ENCODE measurements at regions not wholly inside any gene's neighbourhood (a gene's known extent, or its start where the extent isn't known, plus 50 kb on each side); places are given as distances from the start of the nearest gene placed in this dataset.

- no peak for ATAC-seq
- intact Hi-C loops (cut with DNase I) = no loop called here
- DNase-seq (ENCODE audit: missing footprints) = no peak
These were observed 654.2 kb upstream of the PKDCC start for GRCh38 chr2:41393621-41394020.

GRCh38 chr2:41394541-41394940 lies 653.3 kb upstream of the PKDCC start:
- intact Hi-C loops (cut with DNase I) = no loop called here
- ATAC-seq = no peak
- no peak for DNase-seq (ENCODE audit: missing footprints)

GRCh38 chr2:41395692-41396091 lies 652.1 kb upstream of the PKDCC start:
- DNase-seq (ENCODE audit: missing footprints) (no peak), ATAC-seq (no peak)
- intact Hi-C loops (cut with DNase I) = no loop called here

GRCh38 chr2:41399437-41400087 lies 648.3 kb upstream of the PKDCC start:
- intact Hi-C loops (cut with DNase I) = no loop called here
- no peak for ATAC-seq

GRCh38 chr2:41400088-41400665 lies 647.6 kb upstream of the PKDCC start:
- intact Hi-C loops (cut with DNase I) = no loop called here
- ATAC-seq (no peak), DNase-seq (ENCODE audit: missing footprints) (peak; percentile 32)

More at GRCh38 chr2:41399437-41400087, 648.3 kb upstream of the PKDCC start:
- DNase-seq (ENCODE audit: missing footprints) = no peak

- ATAC-seq = no peak
- intact Hi-C loops (cut with DNase I) = loop anchor here (5.0 kb wide), 1 partner anchor 377 kb away; no protein-coding TSS in a partner anchor
- DNase-seq (ENCODE audit: missing footprints) = no peak
These were observed 642.4 kb upstream of the PKDCC start for GRCh38 chr2:41405441-41405840.

- intact Hi-C loops (cut with DNase I) = loop anchor here (5.0 kb wide), 1 partner anchor 373 kb away; no protein-coding TSS in a partner anchor
- DNase-seq (ENCODE audit: missing footprints) = no peak
- ATAC-seq = no peak
These were observed 638.5 kb upstream of the PKDCC start for GRCh38 chr2:41409328-41409727.

GRCh38 chr2:41410011-41410410 lies 637.8 kb upstream of the PKDCC start:
- DNase-seq (ENCODE audit: missing footprints) (no peak), ATAC-seq (no peak)
- intact Hi-C loops (cut with DNase I) = loop anchor here (10.0 kb wide), 1 partner anchor 75 kb away; no protein-coding TSS in a partner anchor

GRCh38 chr2:41413813-41414485 lies 633.9 kb upstream of the PKDCC start:
- intact Hi-C loops (cut with DNase I) = loop anchor here (1.0 to 10.0 kb wide), 2 partner anchors 71 to 284 kb away; no protein-coding TSS in a partner anchor
- ATAC-seq (no peak), DNase-seq (ENCODE audit: missing footprints) (no peak)

- no peak for DNase-seq (ENCODE audit: missing footprints)
- intact Hi-C loops (cut with DNase I) = loop anchor here (1.0 to 10.0 kb wide), 2 partner anchors 70 to 284 kb away; no protein-coding TSS in a partner anchor
- peak; percentile 16 for ATAC-seq
These were observed 633.2 kb upstream of the PKDCC start for GRCh38 chr2:41414486-41415230.

GRCh38 chr2:41417511-41417910 lies 630.3 kb upstream of the PKDCC start:
- intact Hi-C loops (cut with DNase I) = loop anchor here (10.0 kb wide), 1 partner anchor 67 kb away; no protein-coding TSS in a partner anchor
- DNase-seq (ENCODE audit: missing footprints) = no peak
- ATAC-seq = no peak

GRCh38 chr2:41420219-41420618 lies 627.6 kb upstream of the PKDCC start:
- DNase-seq (ENCODE audit: missing footprints) (no peak), ATAC-seq (peak; percentile 56)
- intact Hi-C loops (cut with DNase I) = loop anchor here (10.0 kb wide), 1 partner anchor 175 kb away; no protein-coding TSS in a partner anchor

GRCh38 chr2:41420872-41421271 lies 626.9 kb upstream of the PKDCC start:
- intact Hi-C loops (cut with DNase I) = loop anchor here (10.0 kb wide), 1 partner anchor 174 kb away; no protein-coding TSS in a partner anchor
- DNase-seq (ENCODE audit: missing footprints) = no peak
- ATAC-seq = no peak

GRCh38 chr2:41431756-41432155 lies 616.1 kb upstream of the PKDCC start:
- intact Hi-C loops (cut with DNase I) = no loop called here
- ATAC-seq = no peak
- DNase-seq (ENCODE audit: missing footprints) = no peak

- intact Hi-C loops (cut with DNase I) = no loop called here
- DNase-seq (ENCODE audit: missing footprints) (no peak), ATAC-seq (no peak)
These were observed 615.4 kb upstream of the PKDCC start for GRCh38 chr2:41432459-41432858.

- ATAC-seq (no peak), DNase-seq (ENCODE audit: missing footprints) (no peak)
These were observed 612.8 kb upstream of the PKDCC start for GRCh38 chr2:41434991-41435390.

GRCh38 chr2:41441958-41442357 lies 605.9 kb upstream of the PKDCC start:
- no peak for ATAC-seq
- intact Hi-C loops (cut with DNase I) = no loop called here
- DNase-seq (ENCODE audit: missing footprints) = no peak

More at GRCh38 chr2:41434991-41435390, 612.8 kb upstream of the PKDCC start:
- intact Hi-C loops (cut with DNase I) = loop anchor here (5.0 kb wide), 1 partner anchor 107 kb away; no protein-coding TSS in a partner anchor

- ATAC-seq (no peak), DNase-seq (ENCODE audit: missing footprints) (no peak)
- intact Hi-C loops (cut with DNase I) = no loop called here
These were observed 602.0 kb upstream of the PKDCC start for GRCh38 chr2:41445865-41446264.

GRCh38 chr2:41446266-41446665 lies 601.6 kb upstream of the PKDCC start:
- DNase-seq (ENCODE audit: missing footprints) (no peak), ATAC-seq (no peak)
- intact Hi-C loops (cut with DNase I) = no loop called here

All from Right ventricle myocardium inferior (tissue), 1 donor.